ENCODE measurements at regions not wholly inside any gene's neighbourhood (a gene's known extent, or its start where the extent isn't known, plus 50 kb on each side); places are given as distances from the start of the nearest gene placed in this dataset.
A peak's percentile ranks its signal among the peaks of the same experiment; 100 is the strongest.

GRCh38 chr4:128385683-128386304, 98.2 kb upstream of the PGRMC2 start (continued):
- TF ChIP-seq, protein P1, sequence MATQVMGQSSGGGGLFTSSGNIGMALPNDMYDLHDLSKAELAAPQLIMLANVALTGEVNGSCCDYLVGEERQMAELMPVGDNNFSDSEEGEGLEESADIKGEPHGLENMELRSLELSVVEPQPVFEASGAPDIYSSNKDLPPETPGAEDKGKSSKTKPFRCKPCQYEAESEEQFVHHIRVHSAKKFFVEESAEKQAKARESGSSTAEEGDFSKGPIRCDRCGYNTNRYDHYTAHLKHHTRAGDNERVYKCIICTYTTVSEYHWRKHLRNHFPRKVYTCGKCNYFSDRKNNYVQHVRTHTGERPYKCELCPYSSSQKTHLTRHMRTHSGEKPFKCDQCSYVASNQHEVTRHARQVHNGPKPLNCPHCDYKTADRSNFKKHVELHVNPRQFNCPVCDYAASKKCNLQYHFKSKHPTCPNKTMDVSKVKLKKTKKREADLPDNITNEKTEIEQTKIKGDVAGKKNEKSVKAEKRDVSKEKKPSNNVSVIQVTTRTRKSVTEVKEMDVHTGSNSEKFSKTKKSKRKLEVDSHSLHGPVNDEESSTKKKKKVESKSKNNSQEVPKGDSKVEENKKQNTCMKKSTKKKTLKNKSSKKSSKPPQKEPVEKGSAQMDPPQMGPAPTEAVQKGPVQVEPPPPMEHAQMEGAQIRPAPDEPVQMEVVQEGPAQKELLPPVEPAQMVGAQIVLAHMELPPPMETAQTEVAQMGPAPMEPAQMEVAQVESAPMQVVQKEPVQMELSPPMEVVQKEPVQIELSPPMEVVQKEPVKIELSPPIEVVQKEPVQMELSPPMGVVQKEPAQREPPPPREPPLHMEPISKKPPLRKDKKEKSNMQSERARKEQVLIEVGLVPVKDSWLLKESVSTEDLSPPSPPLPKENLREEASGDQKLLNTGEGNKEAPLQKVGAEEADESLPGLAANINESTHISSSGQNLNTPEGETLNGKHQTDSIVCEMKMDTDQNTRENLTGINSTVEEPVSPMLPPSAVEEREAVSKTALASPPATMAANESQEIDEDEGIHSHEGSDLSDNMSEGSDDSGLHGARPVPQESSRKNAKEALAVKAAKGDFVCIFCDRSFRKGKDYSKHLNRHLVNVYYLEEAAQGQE (IDR thresholded peaks at IDR 0.05; ENCODE audit: borderline replicate concordance), result peak; percentile 59; the same call in 1 of the 2 replicates
- TF ChIP-seq, protein P1 (CRISPR knock-in tag; IDR thresholded peaks at IDR 0.05; ENCODE audit: low read depth), result no peak
- TF ChIP-seq PPARD (CRISPR knock-in tag; IDR thresholded peaks at IDR 0.05) (no peak), ZNF263 (CRISPR knock-in tag; IDR thresholded peaks at IDR 0.05; ENCODE audit: borderline replicate concordance) (no peak), CBFA2T3 (IDR thresholded peaks at IDR 0.05) (no peak), POLR2B (IDR thresholded peaks at IDR 0.05; ENCODE audit: low read depth, partially characterized antibody) (no peak), NFRKB (IDR thresholded peaks at IDR 0.05; ENCODE audit: low read depth) (no peak), PTBP1 (IDR thresholded peaks at IDR 0.05; ENCODE audit: low read depth, low read length) (no peak), RFX7 (CRISPR knock-in tag; IDR thresholded peaks at IDR 0.05) (no peak), CBFB (CRISPR knock-in tag; IDR thresholded peaks at IDR 0.05) (no peak), NFE2L1 (tag; IDR thresholded peaks at IDR 0.05; ENCODE audit: borderline replicate concordance, low read depth) (no peak), MTF1 (CRISPR knock-in tag; IDR thresholded peaks at IDR 0.05; ENCODE audit: borderline replicate concordance) (no peak)
- TF ChIP-seq, protein P2, sequence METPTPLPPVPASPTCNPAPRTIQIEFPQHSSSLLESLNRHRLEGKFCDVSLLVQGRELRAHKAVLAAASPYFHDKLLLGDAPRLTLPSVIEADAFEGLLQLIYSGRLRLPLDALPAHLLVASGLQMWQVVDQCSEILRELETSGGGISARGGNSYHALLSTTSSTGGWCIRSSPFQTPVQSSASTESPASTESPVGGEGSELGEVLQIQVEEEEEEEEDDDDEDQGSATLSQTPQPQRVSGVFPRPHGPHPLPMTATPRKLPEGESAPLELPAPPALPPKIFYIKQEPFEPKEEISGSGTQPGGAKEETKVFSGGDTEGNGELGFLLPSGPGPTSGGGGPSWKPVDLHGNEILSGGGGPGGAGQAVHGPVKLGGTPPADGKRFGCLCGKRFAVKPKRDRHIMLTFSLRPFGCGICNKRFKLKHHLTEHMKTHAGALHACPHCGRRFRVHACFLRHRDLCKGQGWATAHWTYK (CRISPR knock-in tag; IDR thresholded peaks at IDR 0.05), result no peak
- TF ChIP-seq, protein P3, sequence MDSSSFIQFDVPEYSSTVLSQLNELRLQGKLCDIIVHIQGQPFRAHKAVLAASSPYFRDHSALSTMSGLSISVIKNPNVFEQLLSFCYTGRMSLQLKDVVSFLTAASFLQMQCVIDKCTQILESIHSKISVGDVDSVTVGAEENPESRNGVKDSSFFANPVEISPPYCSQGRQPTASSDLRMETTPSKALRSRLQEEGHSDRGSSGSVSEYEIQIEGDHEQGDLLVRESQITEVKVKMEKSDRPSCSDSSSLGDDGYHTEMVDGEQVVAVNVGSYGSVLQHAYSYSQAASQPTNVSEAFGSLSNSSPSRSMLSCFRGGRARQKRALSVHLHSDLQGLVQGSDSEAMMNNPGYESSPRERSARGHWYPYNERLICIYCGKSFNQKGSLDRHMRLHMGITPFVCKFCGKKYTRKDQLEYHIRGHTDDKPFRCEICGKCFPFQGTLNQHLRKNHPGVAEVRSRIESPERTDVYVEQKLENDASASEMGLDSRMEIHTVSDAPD (CRISPR knock-in tag; IDR thresholded peaks at IDR 0.05), result no peak
- TF ChIP-seq, protein P4, sequence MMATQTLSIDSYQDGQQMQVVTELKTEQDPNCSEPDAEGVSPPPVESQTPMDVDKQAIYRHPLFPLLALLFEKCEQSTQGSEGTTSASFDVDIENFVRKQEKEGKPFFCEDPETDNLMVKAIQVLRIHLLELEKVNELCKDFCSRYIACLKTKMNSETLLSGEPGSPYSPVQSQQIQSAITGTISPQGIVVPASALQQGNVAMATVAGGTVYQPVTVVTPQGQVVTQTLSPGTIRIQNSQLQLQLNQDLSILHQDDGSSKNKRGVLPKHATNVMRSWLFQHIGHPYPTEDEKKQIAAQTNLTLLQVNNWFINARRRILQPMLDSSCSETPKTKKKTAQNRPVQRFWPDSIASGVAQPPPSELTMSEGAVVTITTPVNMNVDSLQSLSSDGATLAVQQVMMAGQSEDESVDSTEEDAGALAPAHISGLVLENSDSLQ (IDR thresholded peaks at IDR 0.05), result peak; percentile 53
- TF ChIP-seq, protein P5, sequence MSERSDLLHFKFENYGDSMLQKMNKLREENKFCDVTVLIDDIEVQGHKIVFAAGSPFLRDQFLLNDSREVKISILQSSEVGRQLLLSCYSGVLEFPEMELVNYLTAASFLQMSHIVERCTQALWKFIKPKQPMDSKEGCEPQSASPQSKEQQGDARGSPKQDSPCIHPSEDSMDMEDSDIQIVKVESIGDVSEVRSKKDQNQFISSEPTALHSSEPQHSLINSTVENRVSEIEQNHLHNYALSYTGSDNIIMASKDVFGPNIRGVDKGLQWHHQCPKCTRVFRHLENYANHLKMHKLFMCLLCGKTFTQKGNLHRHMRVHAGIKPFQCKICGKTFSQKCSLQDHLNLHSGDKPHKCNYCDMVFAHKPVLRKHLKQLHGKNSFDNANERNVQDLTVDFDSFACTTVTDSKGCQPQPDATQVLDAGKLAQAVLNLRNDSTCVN (CRISPR knock-in tag; IDR thresholded peaks at IDR 0.05), result no peak
